Keratinocyte (primary cell): ENCODE measurements at regions not wholly inside any gene's neighbourhood (a gene's known extent, or its start where the extent isn't known, plus 50 kb on each side); places are given as distances from the start of the nearest gene placed in this dataset.

Source experiments
- CTCF ChIP-seq, 3 experiments: IDR thresholded peaks in 1 of 3; conservative IDR thresholded peaks in 1 of 3; optimal IDR thresholded peaks in 1 of 3; 2 replicates in 2 of 3; 3 replicates in 1 of 3; pipeline versions ENCODE3 to v1.5.1; 2011; ENCODE audit warnings: low read length in 3 of 3, mild to moderate bottlenecking in 3 of 3, moderate library complexity in 2 of 3, control low read depth in 1 of 3, inconsistent platforms in 1 of 3; ENCODE audit not compliant: insufficient read depth in 2 of 3; ENCODE audit errors: extremely low read depth in 1 of 3
- EZH2 ChIP-seq: IDR thresholded peaks from one replicate; pipeline ENCODE4 v1.6.1; 2012; ENCODE audit warnings: inconsistent platforms, mild to moderate bottlenecking, low read length, moderate library complexity

DNA sequence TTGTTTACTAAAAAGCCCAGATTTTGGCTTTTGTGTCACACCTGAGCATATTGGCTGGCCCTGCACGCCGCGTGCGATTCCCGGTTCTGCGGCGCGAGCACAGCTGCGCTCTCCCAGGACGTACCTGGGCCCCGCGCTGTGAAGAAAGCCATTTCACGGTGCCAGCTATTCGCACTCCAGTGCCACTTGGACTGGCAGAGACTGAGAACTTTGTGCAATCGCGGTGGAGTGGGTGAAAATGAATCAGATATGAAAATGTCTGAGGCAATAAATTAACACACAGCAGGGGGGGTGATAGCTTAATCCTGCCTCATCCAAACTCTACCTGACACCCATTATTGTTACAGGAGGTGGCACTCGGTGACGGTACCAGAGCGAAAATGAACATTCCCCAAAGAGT is 330.1 kb upstream of the MGMT start:
- no peak for TF ChIP-seq CTCF (optimal IDR thresholded peaks at IDR 0.05 in 1 of 3, IDR thresholded peaks at IDR 0.05 in 1 of 3, conservative IDR thresholded peaks at IDR 0.05 in 1 of 3; ENCODE audit: extremely low read depth in 1 of 3, insufficient read depth in 2 of 3, low read length in 3 of 3)
- no peak for TF ChIP-seq EZH2
